HG03280 (cell line): ENCODE measurements at regions not wholly inside any gene's neighbourhood (a gene's known extent, or its start where the extent isn't known, plus 50 kb on each side); places are given as distances from the start of the nearest gene placed in this dataset.
A peak's percentile ranks its signal among the peaks of the same experiment; 100 is the strongest.
"Not testable (repeated sequence)": the region's sequence is repeated elsewhere in the genome, so short reads cannot be mapped to it uniquely, and the experiment has no call there.

Experiments
- ATAC-seq: cut with Tn5 transposase; IDR thresholded peaks from one replicate; pipeline ENCODE4 v1.9.1; 2021; ENCODE audit warnings: mild to moderate bottlenecking, moderate library complexity; ENCODE audit not compliant: unreplicated experiment

- no peak for ATAC-seq
These were observed 157.7 kb downstream of the PAPSS1 start for GRCh38 chr4:107562316-107562715.

DNA sequence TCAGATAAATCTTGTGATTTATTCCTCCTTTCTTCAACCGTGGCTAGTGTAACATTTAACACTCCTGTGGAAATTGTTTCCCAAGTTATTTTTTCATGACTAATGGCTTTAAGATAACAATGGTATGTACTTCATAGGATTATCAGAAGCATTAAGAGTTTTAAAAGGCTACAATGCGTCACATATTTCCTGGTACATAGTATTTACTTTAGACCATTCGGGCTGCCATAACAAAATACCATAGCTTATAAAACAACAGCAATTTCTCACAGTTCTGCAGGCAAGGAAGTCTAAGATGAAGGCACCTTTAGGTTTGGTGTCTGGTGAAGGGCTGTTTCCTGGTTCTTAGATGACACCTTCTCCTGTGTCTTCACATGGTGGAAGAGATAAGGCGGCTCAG is 158.6 kb downstream of the PAPSS1 start:
- ATAC-seq, result no peak

- no peak for ATAC-seq
These were observed 160.4 kb downstream of the PAPSS1 start for GRCh38 chr4:107559653-107560052.

GRCh38 chr4:107552306-107552705 is 167.7 kb downstream of the PAPSS1 start:
- no peak for ATAC-seq

DNA sequence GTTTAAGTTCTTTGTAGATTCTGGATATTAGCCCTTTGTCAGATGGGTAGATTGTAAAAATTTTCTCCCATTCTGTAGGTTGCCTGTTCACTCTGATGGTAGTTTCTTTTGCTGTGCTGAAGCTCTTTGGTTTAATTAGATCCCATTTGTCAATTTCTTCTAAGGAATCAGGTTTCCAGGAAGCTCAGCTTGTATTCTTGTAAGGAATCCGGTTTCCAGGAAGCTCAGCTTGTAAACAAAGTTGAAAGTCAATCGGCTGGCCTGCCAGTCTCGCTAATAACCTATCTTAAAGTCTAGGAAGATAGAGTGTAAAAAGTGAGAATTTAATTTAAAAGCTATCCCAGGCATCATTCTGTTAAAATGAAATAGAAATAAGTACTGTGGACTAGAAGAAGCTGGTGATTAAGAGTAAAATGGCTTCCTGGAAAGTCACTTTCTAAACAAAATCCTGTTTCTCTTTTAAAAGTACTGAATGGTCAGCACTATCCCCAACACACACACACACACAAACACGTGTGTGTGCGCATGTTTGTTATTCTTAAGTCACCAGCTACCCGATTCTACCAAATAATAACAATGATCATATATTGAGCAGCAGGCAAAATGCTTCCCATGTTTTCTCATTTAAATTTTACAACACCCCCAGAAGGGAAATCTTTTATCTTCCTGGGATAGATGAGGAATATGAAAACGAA is 171.7 kb downstream of the PAPSS1 start:
- ATAC-seq, result no peak

- ATAC-seq, result no peak
These were observed 173.4 kb downstream of the PAPSS1 start for GRCh38 chr4:107546638-107547037.

- no peak for ATAC-seq
These were observed 178.5 kb downstream of the PAPSS1 start for GRCh38 chr4:107541511-107541910.

DNA sequence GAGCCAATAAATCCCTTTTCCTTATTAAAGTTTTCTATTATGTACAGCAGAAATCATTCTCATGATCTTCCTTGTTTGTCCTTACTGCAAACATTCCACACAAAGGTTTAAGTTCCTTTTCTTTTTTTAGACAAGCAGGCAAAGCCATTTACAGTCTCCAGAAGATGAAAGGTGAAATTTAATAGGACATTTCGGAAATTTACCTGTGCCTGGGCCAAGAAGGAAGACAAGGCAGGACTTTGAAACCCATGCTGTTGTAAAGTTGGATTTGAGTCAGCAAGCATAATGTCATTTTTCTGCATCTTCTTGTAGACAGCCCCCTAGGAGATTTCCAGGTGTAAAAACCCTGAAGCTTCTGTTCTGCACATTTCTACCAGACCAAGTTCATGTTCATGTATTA is 188.1 kb downstream of the PAPSS1 start:
- ATAC-seq, result no peak

DNA sequence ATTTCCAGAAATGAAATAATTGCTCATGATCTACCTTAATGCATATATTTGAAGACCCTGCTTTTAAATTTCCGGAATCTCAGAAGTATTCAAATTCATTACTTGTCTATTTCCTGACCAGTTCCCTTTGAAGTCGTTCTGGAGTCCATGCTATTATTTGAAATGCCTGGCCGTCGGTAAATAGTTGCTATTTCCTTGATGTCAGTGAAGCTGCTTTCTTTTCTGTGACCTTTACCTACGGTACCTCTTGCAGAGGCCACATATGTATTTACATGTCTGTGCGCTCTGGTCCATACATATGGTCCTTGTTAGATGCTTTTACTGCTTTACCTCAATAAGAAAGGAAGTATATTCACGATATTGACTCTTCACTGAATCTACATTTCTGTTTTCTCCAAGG is 199.7 kb downstream of the PAPSS1 start:
- no peak for ATAC-seq

DNA sequence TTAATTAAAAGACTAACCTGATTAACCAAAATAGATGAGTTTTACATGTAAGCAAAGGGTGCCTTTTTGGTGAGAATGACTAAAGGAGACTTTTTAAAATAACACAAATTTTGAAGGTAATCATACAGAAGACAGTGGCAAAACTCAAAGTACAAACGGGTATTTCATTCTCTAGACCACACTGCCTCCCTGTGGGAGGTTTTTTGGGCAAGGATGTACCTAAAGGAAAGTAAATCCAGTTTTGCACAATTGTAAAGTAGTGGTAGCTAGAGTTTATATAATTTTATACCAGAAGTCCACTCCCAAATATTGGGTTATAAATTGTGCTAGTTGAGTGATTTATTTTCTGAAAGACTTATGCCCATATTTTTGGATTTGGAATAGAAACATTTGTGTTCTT is 201.0 kb downstream of the PAPSS1 start:
- no peak for ATAC-seq

DNA sequence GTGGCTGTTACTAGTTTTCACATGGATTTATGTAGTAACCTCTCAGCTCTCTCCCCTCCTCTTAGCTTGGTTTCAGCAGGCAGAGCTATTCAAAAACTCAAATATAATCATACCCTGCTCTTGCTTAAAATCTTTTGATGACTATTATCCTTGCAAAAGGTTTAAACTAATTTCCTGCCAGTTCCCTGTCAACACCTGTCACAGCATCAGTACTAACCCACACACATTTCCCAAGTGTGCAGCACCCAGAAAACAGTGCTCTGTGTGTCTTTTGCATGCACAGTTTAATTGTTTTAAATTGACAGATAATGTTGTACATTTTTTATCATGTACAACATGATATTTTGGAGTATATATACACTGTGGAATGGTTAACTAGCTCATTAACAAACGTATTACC is 202.0 kb downstream of the PAPSS1 start:
- ATAC-seq, result no peak

DNA sequence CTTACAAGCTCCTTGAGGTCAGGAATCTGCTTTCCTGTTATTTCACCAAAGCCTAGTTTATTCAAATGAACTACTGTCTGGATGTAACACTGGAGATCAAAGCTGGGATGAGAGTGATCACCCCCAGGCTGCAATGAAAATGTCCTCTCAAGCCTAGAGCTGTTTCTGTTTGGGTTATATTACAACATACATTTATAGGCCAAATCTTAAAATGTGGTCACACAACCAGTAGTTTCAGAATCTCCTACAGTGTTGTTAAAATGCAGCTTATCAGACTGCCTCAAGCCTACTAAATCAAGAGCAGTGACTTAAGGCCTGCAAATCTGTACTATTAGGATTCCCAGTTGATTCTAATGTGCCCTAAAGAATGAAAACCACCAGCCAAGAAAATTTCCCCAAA is 207.5 kb downstream of the PAPSS1 start:
- no peak for ATAC-seq

GRCh38 chr4:107509615-107510014 is 210.4 kb downstream of the PAPSS1 start:
- no peak for ATAC-seq

GRCh38 chr4:107500551-107500950 is 219.5 kb downstream of the PAPSS1 start:
- ATAC-seq, result no peak

GRCh38 chr4:107497054-107497453 is 223.0 kb downstream of the PAPSS1 start:
- peak; percentile 57 for ATAC-seq

DNA sequence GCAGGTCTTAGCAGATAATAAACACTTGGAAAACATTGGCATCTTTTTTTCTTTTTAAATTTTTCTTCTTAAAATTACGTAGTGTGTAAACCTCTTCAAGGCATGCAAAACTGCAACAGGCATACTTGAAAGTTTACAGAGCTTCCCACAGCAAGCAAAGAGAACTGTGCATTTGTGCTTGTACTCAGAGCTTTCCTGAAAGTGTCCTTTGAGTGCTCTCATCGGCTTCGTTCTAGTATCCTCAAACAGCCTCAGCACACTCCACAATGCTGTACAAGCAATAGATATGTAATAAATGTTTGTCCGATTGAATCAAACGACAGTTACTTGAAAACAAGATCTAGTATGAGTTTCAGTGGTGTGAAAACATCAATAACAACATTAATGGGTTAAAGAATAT is 227.5 kb downstream of the PAPSS1 start:
- no peak for ATAC-seq

DNA sequence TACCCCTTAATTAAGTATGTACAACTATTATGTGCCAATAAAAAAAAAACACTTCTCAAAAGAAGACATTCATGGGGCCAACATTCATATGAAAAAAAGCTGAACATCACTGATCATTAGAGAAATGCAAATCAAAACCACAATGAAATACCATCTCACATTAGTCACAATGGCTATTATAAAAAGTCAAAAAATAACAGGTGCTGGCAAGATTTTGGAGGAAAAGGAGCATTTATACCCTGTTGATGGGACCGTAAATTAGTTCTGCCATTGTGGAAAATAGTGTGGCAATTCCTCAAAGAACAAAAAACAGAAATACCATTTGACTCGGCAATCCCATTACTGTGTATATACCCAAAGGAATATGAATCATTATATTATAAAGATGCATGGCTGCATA is 229.9 kb downstream of the PAPSS1 start:
- ATAC-seq, result no peak

- ATAC-seq, result not testable (repeated sequence)
These were observed 236.4 kb downstream of the PAPSS1 start for GRCh38 chr4:107483621-107484020.

- ATAC-seq, result no peak
These were observed 237.5 kb downstream of the PAPSS1 start for GRCh38 chr4:107482546-107482945.

DNA sequence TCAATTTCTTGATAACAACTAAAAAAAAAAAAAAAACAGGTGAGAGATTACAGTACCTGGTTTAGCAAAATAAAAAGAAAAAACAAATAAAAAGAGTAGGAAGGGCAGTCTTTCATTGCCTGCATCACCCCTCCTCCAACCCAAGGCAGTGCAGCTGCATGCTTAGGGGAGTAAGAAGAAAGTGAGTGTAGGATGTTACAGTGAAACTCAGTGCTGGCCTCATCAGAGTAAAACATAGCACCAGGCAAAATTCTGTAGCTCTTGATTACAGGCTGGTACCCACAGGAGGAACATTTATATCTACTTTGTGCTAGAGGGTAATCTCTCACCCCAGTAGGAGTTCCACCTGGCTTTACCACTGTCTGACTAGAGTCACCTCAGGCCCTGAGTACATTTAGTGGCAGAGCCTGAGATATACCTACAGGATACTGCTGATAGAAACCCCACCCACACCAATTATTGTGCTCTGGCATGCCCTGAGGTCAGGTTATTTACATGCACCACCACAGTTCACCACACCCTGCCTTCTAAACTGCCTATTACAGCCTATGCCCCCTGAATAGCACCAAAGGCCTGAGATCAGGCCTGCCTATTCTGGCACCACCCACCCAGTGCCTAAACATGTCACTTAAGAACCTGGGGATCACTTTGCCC is 241.6 kb downstream of the PAPSS1 start:
- no peak for ATAC-seq

DNA sequence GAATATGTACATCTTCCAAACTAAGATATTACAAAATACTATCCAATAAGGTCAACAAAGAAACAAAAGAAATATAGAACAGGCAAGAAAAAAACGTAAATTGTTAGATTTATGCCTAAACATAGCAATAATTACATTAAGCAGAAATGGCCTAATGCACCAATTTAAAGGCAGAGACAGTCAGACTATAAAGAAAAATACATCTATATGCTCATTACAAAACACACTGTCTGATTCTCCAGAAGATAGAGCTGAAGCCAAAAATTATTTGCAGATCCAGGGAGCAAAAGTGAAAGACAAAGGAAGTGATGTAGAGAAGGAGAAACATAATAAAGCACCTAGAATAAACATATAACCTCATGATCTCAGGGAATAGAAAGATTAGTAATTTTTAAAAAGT is 246.9 kb downstream of the PAPSS1 start:
- no peak for ATAC-seq

DNA sequence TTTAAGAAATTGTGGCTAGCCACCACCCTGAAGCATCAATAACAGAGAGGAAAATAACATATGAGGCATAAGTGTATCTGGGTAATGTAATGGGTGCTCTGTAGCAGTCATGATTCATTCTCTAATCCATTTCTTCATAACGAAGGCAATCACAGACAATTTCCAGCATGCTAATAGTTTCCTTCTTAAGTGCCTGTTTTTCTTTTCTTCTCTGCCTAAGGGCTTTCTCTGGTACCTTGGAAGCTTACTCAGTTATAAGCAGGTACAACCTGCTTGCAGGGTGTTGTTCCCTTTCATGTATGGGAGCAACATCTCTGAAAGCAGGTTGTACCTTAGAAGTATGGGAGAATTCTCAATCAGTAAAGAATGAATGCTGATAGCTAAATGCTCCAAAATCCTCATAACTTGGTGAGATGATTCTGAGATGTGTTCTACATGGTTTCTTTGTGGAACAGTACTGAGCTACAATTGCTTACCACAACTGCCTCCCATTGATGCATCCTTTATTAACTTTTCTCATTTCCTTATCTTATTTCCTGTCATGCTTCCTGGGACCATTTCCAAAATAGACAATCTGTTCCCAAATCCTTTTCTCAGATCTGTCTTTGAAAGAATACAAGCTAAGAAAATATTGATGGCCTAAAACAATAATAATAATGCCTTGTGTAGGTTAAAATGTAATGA is 247.6 kb downstream of the PAPSS1 start:
- no peak for ATAC-seq
